NCI-H524 treated with DMSO at 0.1 percent for 48 hours (cell line): ENCODE measurements at regions not wholly inside any gene's neighbourhood (a gene's known extent, or its start where the extent isn't known, plus 50 kb on each side); places are given as distances from the start of the nearest gene placed in this dataset.
A peak's percentile ranks its signal among the peaks of the same experiment; 100 is the strongest.

ENCODE experiments used
- DNase-seq: peaks from one replicate; lab custom pipeline; 2025; lab: John Stamatoyannopoulos, UW

DNA sequence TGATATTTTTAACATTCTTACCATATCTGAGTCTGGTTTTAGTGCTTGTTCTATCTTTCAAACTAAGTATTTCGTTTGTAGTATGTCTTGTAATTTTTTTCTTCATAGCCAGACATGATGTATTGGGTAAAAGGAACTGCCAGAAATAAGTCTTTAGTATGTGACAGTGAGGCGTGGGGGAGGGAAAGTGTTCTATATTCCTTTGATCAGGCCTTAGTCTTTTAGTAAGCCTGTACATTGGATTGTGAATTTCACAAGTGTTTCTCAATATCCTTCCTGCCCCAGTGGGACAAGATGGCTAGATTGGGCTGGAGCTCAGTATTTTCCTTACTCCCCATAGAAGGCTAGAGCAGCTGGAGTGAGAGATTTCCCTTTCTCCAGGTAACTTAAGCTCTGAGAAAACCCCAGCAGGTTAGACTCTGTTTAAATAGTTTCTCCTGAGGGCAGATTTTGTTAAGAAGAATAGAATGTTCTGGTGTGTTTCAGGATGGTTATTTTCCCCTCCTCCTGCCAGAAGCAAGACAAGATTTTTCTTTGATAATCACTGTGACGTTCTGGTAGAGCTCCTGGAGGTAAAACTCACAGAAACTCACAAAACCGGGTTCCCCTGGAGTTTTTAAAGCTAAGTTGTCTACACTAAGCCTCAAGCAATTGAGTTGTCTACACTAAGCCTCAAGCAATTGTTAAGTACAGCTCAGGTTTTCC is 140.7 kb upstream of the ARPP21 start:
- no peak for DNase-seq

DNA sequence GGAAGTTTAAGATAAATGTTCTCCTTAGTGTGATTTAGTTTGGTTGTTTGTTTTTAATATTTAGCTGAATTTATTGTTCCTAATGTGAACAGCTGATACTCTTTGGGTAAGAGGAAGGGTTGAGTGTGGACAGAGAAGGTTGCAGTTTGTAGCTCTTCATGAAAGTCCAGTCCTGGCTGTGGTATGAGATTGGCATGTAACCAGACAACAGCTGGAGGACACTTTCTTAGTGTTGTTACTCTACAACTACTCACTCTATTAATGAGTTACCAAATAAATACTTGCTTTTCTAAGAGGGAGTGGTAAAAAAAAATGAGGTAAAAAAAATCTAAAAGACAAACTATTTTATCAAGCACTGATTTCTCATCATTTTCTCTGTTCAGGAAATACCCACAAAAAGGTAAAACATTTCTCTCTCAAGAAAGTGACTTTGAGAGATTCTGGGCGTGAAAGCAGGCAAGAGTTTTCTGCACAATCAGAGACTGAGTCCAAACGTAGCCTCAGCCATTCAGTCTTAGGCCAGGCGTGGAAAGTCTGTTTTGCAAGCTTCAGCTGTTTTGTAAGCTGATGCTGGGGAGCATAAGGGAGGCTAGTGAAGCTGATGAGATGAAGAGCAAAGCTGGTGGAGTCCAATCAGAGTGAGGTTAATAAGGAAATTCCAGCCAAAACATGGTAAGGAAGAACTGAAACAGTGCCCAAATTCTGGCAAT is 138.5 kb upstream of the ARPP21 start:
- DNase-seq, result no peak

DNA sequence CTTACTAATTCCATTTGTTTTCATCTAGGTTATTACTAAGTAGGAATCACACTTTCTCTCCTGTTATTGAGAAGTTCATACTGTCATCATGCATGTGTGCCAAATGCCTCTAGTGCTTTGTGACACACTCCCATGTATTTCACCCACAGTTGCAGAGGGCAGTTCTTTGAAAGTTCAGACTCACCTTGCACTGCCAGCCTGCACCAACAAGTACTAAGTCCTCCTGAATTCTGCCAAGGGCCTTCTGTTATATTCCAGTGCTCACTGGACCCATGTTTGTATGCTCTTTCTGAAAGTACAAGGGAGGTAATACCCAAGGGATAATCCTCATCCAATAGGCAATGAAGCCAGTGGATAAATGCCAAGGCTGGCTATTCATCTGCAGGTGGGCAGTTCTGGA is 136.6 kb upstream of the ARPP21 start:
- no peak for DNase-seq

DNA sequence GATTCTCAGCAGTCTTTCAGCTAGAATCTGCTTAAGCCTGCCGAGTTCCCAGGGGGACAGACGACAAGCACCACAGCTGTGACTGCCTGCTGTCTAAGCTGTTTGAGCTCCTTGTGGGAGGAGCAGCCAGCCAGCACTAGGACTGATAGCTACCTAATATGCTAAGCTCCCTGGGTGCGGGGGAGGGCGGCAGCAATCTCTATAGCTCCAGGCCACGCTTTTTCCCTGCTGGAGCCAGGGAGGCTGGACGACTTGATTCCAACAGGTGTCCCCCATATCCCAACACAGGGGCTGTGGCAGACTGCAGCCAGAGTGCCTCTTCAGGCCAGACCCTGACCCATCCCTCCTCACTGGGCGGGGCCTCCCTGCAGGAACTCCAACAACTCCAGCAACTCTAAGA is 134.1 kb upstream of the ARPP21 start:
- DNase-seq, result peak; percentile 92

DNA sequence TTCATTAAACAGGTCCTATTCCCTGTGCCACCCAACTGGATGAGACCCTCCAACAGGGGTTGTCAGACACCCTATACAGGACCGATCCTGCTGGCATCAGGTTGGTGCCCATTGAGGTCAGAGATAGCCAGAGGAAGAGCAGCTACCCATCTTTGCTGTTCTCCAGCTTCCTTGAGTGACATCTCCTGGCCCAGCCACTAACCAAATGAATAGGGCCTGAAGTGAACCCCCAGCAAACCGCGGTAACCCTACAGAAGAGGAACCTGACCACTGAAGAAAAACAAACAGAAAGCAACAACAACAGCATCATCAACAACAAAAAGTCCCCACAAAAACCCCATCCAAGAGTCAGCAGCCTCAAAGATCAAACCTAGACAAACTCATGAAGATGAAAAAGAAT is 133.6 kb upstream of the ARPP21 start:
- no peak for DNase-seq

DNA sequence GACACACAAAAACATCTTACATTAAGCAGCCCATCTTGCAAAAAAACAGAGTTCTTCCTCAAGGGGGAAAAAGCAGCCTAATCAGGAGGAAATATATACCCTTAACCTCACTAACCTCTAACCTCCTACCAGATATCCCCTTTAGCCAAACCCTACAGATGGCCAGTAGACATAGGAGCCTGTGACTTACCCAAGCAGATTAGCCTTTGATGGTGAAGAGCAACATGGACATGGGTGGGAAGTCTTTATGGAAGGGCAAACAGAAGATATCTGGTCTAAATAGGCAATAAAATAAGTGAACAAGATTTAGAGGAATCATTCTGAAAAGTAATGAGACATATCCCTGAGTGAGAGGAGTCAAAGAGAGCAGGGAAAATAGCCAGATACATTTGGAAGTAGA is 119.4 kb upstream of the ARPP21 start:
- DNase-seq, result no peak

DNA sequence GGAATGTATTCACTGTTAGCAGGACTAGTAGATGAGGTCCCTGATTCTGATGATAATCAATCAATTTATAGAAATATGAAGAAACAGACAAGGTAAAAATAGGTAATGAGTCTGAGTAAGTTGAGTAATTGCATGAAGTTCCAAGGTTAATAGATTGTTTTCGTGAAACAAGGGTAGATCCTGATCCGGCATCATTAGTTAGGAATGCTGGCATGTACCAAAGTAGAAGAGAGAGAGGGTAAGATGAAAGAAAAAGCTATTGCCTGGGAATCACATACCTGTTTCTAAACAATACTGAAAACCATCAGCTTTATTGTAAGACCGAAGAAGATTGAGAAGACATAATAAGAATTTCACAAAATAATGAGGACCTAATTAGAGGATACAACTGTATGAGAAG is 118.1 kb upstream of the ARPP21 start:
- DNase-seq, result no peak

DNA sequence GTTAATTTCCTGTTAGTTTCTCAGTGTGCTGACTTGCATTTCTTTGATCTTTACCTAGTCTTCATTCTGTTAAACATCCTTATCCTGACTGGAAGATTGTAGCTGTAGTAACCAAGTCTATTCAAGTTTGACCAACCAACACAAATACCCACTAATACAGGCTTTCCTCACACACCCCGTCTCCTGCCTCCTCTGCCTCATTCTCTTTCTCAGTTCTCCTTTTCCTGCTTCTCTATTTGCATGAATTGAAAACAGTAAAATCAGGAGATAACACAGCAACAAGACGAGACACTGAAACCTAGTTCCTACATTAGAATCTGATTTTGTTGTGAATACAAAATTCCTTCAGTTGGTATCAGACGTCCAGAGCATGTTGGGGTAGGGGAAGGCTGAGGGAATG is 116.9 kb upstream of the ARPP21 start:
- no peak for DNase-seq

DNA sequence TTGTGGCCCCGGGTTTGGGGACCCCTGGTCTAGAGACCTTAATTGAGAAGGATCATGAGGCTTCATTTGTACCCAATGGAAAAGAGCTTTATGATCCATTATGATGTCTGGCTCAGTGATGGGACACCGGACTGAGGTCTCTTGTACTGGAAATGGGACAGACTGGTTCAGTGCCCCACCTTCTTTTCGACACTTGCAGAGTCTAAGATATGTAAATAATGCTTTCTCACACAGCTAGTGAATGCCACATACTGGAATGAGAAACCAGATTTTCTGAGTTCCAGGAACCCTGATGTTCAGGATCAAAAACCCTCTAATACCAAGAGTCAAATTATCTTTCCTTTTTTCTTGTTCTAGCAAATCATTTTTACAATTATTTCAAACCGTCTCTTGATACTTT is 116.3 kb upstream of the ARPP21 start:
- DNase-seq, result no peak

DNA sequence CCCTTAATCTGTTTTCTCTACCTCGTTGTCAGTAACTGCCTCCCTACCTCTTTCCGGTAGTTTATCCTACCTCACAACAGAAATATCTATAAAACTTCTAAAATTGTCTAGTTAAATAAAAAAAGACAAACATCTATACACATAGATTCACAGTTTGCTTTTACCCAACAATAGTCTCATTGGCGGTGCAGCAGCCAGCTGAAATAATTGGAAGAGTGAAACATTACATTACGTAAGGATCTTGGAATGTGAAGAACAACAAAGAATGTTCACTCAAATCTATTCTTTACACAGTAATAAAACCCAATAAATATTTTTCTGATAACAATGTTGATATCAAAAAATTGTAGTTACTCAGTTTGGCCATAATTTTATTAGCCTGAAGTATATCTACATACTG is 115.5 kb upstream of the ARPP21 start:
- no peak for DNase-seq

DNA sequence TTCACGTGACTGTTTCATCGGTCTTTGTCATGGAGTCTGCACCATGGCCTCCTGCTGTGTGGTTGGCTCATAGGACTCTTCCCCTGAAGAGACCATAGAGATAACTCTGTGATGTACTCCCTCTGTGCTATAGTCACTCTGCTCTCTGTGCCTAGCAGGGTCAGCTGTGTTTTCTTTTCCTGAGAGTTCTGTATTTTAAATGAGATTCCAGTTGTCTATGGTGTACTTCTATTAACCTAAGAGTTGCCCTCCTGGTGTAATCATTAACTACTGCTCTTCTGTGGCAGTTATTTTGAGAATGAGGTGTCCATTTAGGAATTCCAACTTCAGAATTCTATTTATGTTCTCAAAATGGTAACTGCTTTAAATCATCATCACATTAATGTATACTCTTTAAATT is 114.5 kb upstream of the ARPP21 start:
- DNase-seq, result no peak

DNA sequence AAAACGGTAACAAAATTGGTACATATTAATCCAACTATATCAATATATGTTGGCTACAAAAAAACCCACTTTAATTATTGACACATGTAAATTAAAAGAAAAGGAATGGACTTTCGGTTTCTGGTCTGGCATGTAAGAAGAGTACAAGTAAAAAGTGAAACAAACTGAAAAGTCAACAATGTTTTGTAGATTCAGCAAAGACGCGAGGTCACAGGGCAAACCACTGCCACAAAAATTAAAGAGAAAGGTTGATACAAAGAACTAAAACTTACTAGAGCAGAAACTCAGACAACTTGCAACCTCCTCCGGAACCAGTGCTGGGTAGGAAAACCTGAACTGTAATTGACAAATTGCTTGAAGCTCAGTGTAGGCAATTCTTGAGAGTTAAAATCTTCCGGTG is 110.6 kb upstream of the ARPP21 start:
- no peak for DNase-seq

DNA sequence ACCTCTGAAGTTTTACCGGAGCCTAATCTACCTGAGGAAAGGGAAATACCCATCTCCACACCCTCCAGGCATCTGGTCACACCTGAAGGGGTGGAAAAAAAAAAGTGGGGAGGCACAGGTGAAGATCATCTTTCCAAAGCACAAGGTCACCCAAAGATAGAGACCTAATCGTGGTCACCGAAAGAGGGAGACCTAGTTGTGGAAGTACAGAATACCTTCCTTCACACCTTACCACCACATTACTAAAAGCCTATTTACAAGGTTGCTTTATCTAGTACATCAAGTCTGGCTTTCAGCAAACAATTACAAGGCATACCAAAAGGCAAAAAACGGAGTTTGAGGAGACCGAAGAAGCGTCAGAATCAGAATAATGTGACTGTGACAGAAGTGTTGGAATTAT is 110.0 kb upstream of the ARPP21 start:
- no peak for DNase-seq

DNA sequence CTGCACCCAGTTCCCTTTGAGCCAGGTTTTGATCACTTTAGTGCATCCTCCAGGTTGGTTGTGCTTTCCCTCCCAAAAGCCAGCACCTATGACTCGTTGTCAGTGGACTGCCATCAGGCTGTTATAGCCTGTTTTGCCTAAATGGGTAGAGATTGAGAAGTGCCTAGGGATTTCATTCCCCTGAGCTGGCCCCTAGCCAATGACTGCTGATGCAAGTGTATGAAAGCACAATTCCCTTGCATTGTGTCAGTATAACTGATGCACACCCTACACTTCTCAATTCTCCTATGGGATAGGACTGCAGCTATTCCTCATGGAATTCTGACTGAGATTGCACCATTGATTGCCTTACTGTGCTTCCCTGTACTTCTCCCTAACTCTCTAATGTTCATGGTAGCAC is 102.1 kb upstream of the ARPP21 start:
- DNase-seq, result no peak

DNA sequence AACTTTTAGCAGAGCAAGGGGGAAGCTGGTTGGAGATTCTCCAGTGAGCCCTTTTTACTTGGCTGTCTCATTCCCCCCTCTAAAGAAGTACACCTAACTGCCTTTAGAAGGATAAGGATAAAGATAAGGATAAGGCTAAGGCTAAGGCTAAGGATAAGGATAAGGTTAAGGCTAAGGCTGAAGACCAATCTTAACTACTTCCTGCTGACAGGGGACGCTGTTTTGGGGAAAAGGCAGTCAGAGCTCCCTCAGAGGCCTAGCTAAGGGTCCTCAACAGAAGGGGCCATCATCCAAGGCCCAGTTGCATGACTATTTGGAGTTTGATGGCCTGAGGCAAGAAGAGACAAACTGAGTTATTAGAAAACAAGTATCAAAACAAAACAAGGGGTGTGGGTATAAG is 94.3 kb upstream of the ARPP21 start:
- no peak for DNase-seq

DNA sequence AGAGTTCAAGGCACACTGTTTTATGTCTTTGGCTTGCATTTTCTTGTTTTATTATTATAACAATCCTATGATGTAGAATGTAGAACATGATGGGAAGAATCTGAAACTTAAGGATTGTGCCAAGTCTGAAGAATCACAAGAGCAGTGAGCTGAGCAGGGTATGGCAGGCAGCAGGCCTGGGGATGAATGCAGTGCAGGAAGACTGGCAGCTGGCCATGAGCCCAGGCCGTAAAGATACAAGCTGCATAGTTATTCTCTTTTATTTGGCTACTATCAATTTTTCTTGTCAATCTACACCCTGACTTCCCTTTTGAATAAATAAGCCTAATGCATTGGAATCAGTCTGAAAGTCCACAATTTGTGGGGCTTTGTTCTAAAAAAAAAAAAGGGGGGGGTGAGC is 89.6 kb upstream of the ARPP21 start:
- no peak for DNase-seq

DNA sequence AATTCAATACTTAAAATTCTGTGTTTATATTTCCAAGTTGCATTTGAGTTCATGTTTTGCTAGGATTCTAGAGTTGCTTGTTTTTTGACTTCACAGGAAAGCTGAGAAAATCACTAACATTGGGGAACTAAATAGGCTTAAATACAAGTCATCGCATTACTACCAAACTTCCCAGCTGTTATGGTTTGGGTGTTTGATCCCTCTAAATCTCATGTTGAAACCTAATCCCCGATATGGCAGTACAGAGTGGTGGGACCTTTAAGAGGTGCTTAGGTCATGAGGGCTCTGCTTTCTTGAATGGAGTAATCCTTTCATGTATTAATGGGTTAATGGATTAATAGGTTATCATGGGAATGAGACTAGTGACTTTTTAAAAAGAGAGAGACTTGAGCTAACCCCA is 77.2 kb upstream of the ARPP21 start:
- peak; percentile 93 for DNase-seq

DNA sequence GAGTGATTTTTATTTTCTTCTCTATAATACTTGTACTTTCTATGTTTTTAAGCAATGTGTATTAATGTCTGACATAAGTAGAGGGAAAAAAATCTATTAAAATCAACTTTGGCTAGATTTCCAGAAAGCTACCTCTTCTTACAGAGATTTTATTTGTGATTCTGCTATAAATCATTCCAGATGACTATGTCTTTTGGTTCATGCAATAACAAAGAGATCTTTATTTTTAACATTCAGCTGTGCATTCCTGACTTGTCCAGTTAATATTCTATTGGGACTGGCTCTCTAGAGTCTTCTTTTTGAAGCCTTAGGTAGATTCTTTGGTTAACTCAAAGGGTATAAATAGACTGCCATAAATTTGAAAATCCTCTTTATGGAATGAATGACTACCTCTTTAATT is 74.3 kb upstream of the ARPP21 start:
- DNase-seq, result no peak
